ENCODE measurements at regions not wholly inside any gene's neighbourhood (a gene's known extent, or its start where the extent isn't known, plus 50 kb on each side); places are given as distances from the start of the nearest gene placed in this dataset.

DNA sequence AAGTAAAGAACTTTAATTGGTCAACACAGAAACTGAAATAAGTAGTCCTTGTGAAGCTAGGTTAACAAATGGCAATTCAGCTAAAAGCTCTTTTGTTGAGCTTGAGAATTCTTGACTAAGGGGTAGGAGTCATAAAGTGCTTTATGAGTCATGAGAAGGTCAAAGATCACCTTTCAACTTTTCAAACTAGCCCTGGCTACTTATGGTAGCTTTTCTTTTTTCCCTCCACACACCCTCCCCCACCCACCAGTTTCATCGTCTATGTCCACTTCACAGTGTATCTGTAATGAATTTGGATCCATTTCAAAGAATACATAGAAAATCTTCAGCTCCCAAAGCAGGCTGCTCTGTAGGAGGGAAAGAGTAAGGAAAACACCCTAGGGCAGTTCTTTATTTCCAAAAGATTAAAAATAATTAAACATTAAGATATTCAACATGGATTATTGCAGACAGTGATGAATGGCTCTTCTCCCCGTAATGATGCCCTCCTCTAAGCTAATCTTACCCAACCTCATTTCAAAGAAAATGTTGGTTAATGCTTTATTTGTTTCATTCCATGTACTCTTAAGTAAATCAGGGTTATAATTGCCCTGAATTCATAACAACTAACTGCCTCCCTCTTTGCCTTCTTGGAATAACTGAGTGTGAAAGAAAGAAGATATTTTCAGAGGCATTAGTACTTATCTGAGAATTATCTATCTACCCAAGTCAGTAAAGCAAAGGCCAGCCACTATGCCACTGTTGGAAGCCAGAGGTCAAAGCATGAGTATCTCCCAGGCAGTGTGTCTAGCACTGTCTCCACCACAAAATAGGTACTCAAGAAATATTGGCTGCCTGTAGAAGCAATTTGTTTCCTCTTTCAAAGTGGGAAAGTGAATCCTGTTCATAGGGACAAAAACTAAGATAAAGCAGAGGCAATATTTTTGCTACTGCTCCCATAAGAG is 290.6 kb downstream of the PIK3R1 start (continued):
- peak; percentile 22; the same call in 1 of the 2 replicates for TF ChIP-seq BCL6B (tag by site-specific recombination; IDR thresholded peaks at IDR 0.05)
- peak; percentile 81 for TF ChIP-seq GLIS1 (tag by site-specific recombination; IDR thresholded peaks at IDR 0.05)
- no peak for TF ChIP-seq ZNF10 (tag by site-specific recombination; IDR thresholded peaks at IDR 0.05)
- TF ChIP-seq TCF7L2 (IDR thresholded peaks at IDR 0.05; ENCODE audit: borderline replicate concordance, low read depth, low read length) = peak; percentile 85
- TF ChIP-seq ZEB2 (tag by site-specific recombination; IDR thresholded peaks at IDR 0.05) = 0 out of 2 replicates have a peak, but pooled peaks have one; percentile 29
- TF ChIP-seq WT1 (tag by site-specific recombination; IDR thresholded peaks at IDR 0.05) = peak; percentile 81
- 0 out of 2 replicates have a peak, but pooled peaks have one; percentile 21 for TF ChIP-seq ZNF18 (tag by site-specific recombination; IDR thresholded peaks at IDR 0.05)
- no peak for TF ChIP-seq ATF2 (tag by site-specific recombination; IDR thresholded peaks at IDR 0.05; ENCODE audit: low read depth)
- no peak for TF ChIP-seq YY1 (tag by site-specific recombination; IDR thresholded peaks at IDR 0.05)
- peak; percentile 74 for TF ChIP-seq OSR2 (tag by site-specific recombination; IDR thresholded peaks at IDR 0.05)

DNA sequence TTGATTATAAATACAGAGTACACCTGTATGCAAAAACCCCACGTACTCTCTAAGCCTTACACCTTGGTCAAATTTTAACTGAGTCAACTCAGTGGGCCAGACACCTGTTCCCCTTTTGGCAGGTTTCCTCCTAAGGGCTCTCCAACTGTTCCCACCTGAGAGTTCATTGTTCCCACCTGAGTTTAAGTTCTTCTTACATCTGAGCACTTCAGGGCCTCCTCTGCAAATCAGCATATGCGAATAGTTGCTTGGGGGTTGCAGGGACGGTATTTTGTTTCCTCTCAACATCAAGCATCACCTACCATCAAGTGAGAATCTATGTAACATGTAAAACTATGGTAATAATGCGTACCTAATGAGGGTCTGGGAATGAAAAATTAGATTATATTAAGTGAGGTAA is 300.0 kb downstream of the PIK3R1 start:
- TF ChIP-seq KLF10 (tag by site-specific recombination; IDR thresholded peaks at IDR 0.05) = no peak
- TF ChIP-seq, protein P1, sequence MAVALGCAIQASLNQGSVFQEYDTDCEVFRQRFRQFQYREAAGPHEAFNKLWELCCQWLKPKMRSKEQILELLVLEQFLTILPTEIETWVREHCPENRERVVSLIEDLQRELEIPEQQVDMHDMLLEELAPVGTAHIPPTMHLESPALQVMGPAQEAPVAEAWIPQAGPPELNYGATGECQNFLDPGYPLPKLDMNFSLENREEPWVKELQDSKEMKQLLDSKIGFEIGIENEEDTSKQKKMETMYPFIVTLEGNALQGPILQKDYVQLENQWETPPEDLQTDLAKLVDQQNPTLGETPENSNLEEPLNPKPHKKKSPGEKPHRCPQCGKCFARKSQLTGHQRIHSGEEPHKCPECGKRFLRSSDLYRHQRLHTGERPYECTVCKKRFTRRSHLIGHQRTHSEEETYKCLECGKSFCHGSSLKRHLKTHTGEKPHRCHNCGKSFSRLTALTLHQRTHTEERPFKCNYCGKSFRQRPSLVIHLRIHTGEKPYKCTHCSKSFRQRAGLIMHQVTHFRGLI (tag by site-specific recombination; IDR thresholded peaks at IDR 0.05) = no peak
- TF ChIP-seq ZNF121 (tag by site-specific recombination; IDR thresholded peaks at IDR 0.05) = no peak
- TF ChIP-seq ZNF112 (tag by site-specific recombination; IDR thresholded peaks at IDR 0.05) = no peak
- no peak for TF ChIP-seq ZNF571 (tag by site-specific recombination; IDR thresholded peaks at IDR 0.05)
- no peak for TF ChIP-seq ELK4 (IDR thresholded peaks at IDR 0.05; ENCODE audit: borderline replicate concordance, low read depth, low read length)
- TF ChIP-seq ZNF266 (tag by site-specific recombination; IDR thresholded peaks at IDR 0.05; ENCODE audit: low read depth) = no peak
- TF ChIP-seq ZNF423 (tag by site-specific recombination; IDR thresholded peaks at IDR 0.05) = no peak
- no peak for TF ChIP-seq ZNF560 (tag by site-specific recombination; IDR thresholded peaks at IDR 0.05; ENCODE audit: borderline replicate concordance)
- TF ChIP-seq, protein P2, sequence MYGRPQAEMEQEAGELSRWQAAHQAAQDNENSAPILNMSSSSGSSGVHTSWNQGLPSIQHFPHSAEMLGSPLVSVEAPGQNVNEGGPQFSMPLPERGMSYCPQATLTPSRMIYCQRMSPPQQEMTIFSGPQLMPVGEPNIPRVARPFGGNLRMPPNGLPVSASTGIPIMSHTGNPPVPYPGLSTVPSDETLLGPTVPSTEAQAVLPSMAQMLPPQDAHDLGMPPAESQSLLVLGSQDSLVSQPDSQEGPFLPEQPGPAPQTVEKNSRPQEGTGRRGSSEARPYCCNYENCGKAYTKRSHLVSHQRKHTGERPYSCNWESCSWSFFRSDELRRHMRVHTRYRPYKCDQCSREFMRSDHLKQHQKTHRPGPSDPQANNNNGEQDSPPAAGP (tag by site-specific recombination; IDR thresholded peaks at IDR 0.05) = no peak
- no peak for TF ChIP-seq ZBTB7A (tag by site-specific recombination; IDR thresholded peaks at IDR 0.05; ENCODE audit: low read depth)
- no peak for TF ChIP-seq ZBTB6 (tag by site-specific recombination; IDR thresholded peaks at IDR 0.05)
- TF ChIP-seq ZNF114 (tag by site-specific recombination; IDR thresholded peaks at IDR 0.05) = no peak
- H3K4me3 ChIP-seq (ENCODE audit: low read depth, low read length) = no peak overlapping the region
- H3K27ac ChIP-seq (ENCODE audit: extremely low read depth, low read depth, low read length) = no peak overlapping the region
- no peaks in the 10 kb centered on the region for H3K36me3 ChIP-seq (ENCODE audit: control insufficient read depth in 2 of 2, insufficient read depth in 1 of 2, low read length in 2 of 2)
- ChIA-PET POLR2A (no interaction called here), CTCF (no interaction called here)
- no peaks in the 10 kb centered on the region for H3K9me3 ChIP-seq (ENCODE audit: control insufficient read depth, insufficient read depth, low read depth, low read length)
- no peaks in the 10 kb centered on the region for H3K4me1 ChIP-seq (ENCODE audit: control insufficient read depth, insufficient read depth, low read length)
